Pancreas (tissue), 10 donors: ENCODE measurements at regions not wholly inside any gene's neighbourhood (a gene's known extent, or its start where the extent isn't known, plus 50 kb on each side); places are given as distances from the start of the nearest gene placed in this dataset.
A peak's percentile ranks its signal among the peaks of the same experiment; 100 is the strongest.
"Not testable (repeated sequence)": the region's sequence is repeated elsewhere in the genome, so short reads cannot be mapped to it uniquely, and the experiment has no call there.

Source experiments
- ATAC-seq, 4 donors: fragments of 200-7000 bp; cut with Tn5 transposase; one replicate each; pipeline versions ENCODE4 v1.8.0 to v1.9.1; 2020; ENCODE audit warnings: mild to moderate bottlenecking in 4 of 4, moderate library complexity in 4 of 4
- DNase-seq, 6 donors: peaks; one replicate each; pipeline ENCODE4 v3.0.0-alpha.2; 2020
- FAIRE-seq: peaks from 2 replicates; lab custom pipeline; 2012; peaks lifted over from hg19 to GRCh38; lab: Jason Lieb, UNC
- H3K27ac ChIP-seq, 4 donors: fragments of 200-600 bp; sonication (generic); 1 replicate in 3 of 4; 2 replicates in 1 of 4; pipeline versions ENCODE4 v1.5.0 to v1.8.0; 2020
- H3K27me3 ChIP-seq, 4 donors: fragments of 200-600 bp; one replicate each; pipeline ENCODE4 v1.8.0; 2021
- H3K36me3 ChIP-seq, 3 donors: fragments of 200-600 bp; sonication (generic) in 1 of 3; one replicate each; pipeline versions ENCODE4 v1.5.0 to v1.8.0; 2020 to 2021
- H3K4me1 ChIP-seq, 3 donors: fragments of 200-600 bp; one replicate each; pipeline ENCODE4 v1.8.0; 2021
- H3K4me3 ChIP-seq, 4 donors: fragments of 200-600 bp; sonication (generic) in 2 of 4; one replicate each; pipeline versions ENCODE4 v1.5.0 to v1.8.0; 2020 to 2021
- H3K9me3 ChIP-seq, 4 donors: fragments of 200-600 bp; one replicate each; pipeline ENCODE4 v1.8.0; 2021
- WGBS, 2 donors: extraction: QIAGEN DNeasy Blood & Tissue Kit; methylation state at CpG; one replicate each; pipeline ENCODE4 v1.1.7; 2013; 5-methylcytosine and 5-hydroxymethylcytosine counted together
- intact Hi-C, 3 donors: fragments of 100-400 bp; cut with DNase I; formaldehyde crosslinking; loops; one replicate each; pipeline versions ENCODE4 v1.11.1 to v1.14.2; 2022
- TF ChIP-seq, protein P1 (sequence below), 4 donors: fragments of 200-600 bp; sonication (generic) in 3 of 4; IDR thresholded peaks; one replicate each; pipeline versions ENCODE4 v1.5.0 to v1.8.0; 2021; ENCODE audit warnings: antibody characterized with exemption in 4 of 4
- donor health status: healthy with polysubstance abuse.
- donor health status: DM: no; HTN: no; CAD: no; lungs with moderate emphysema.
- donor health status: DM: no; HTN: no; CAD: no.
- donor health status: control.
- donor health status: control.
- donor health status: Bipolar disorder and iron deficiency.
- donor health status: DM: yes; HTN: yes; CAD: no.
- donor health status: DM: no; HTN: no; CAD: no.
- donor health status: DM: no; HTN: no; CAD: no.
- donor health status: DM: yes; HTN: yes; CAD: no.

DNA sequence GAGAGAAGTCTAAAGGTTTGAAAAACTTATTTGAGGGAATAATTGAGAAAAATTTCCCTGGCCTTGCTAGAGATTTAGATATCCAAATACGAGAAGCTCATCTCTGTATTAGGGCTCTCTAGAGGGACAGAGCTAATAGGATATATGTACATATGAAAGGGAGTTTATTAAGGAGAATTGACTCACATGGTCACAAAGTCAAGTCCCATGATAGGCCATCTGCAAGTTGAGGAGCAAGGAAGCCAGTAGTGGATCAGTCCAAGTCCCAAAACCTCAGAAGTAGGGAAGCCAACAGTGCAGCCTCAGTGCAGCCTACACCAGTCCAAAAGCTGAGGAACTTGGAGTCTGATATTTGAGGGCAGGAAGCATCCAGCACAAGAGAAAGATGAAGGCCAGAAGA, 126.7 kb downstream of the PJA2 start:
- H3K9me3 ChIP-seq, intact Hi-C loops, DNase-seq, H3K27me3 ChIP-seq, FAIRE-seq, H3K4me3 ChIP-seq, H3K36me3 ChIP-seq, H3K4me1 ChIP-seq, ATAC-seq, H3K27ac ChIP-seq: not testable (repeated sequence)
- WGBS, 2 donors, result 94 to 95% methylated on average over 1 of the region's 1 CpG

DNA sequence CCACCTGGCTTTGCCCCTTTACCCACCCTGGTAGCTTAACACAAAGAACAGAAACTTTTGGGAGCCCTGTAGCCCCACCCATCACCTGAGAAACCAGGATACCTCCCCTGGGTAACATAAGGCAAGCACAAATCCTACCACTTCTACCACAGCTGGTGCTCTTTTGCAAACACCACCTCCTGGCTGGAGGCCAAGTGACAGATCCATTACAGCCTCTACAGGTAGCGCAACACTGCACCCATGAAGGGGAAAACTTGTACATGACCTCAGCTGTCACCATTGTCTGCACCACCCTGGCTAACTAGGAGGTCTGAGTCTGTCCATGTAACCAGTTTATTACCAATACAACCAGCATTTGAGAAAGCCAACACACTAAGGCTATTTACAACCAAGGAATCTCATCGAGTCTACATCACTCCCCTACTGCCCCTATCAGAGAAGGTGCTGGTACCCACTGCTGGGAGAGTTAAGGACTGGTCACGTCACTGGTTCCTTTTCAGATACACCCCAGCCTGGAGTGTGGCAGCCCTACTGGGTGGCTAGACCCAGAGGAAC, 128.6 kb downstream of the PJA2 start:
- intact Hi-C loops, result no loop called here
- Histone ChIP-seq H3K4me1 (no peaks in the 10 kb centered on the region), H3K4me3 (no peak overlapping the region), H3K36me3 (no peaks in the 10 kb centered on the region), H3K27ac (no peak overlapping the region), H3K9me3 (no peaks in the 10 kb centered on the region), H3K27me3 (no peaks in the 10 kb centered on the region)
- ATAC-seq (peak in 1 of 4 donors; percentile 28), DNase-seq (peak in 1 of 6 donors; percentile 38), FAIRE-seq (no peak)
- TF ChIP-seq, protein P1, sequence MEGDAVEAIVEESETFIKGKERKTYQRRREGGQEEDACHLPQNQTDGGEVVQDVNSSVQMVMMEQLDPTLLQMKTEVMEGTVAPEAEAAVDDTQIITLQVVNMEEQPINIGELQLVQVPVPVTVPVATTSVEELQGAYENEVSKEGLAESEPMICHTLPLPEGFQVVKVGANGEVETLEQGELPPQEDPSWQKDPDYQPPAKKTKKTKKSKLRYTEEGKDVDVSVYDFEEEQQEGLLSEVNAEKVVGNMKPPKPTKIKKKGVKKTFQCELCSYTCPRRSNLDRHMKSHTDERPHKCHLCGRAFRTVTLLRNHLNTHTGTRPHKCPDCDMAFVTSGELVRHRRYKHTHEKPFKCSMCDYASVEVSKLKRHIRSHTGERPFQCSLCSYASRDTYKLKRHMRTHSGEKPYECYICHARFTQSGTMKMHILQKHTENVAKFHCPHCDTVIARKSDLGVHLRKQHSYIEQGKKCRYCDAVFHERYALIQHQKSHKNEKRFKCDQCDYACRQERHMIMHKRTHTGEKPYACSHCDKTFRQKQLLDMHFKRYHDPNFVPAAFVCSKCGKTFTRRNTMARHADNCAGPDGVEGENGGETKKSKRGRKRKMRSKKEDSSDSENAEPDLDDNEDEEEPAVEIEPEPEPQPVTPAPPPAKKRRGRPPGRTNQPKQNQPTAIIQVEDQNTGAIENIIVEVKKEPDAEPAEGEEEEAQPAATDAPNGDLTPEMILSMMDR (IDR thresholded peaks at IDR 0.05), result no peak
- WGBS, 2 donors, result 86 to 91% methylated on average over 3 of the region's 3 CpGs

DNA sequence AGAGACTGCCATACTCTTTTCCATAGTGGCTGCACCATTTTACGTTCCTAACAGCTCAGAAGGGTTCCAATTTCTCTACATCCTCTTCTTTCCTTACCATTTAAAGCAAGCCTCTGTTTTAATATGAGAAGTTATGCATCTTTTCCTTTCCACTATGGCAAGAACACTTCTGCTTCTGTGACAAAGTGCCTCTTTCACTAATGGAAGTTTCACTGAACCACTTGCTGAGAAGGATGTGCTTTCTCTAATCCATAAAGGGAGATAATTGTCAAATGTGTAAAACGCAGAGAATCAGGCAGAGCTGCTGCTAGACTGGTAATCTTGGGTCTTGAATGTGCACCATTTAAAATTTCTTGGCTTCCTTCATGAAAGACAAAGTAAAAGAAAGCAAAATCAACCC, 131.6 kb downstream of the PJA2 start:
- no peaks in the 10 kb centered on the region for H3K4me1 ChIP-seq
- TF ChIP-seq, protein P1 (IDR thresholded peaks at IDR 0.05), result no peak
- no peak overlapping the region for H3K27ac ChIP-seq
- no peak for ATAC-seq
- intact Hi-C loops, result no loop called here
- no peak for DNase-seq
- no peaks in the 10 kb centered on the region for H3K9me3 ChIP-seq
- no peaks in the 10 kb centered on the region for H3K27me3 ChIP-seq
- 93 to 95% methylated on average over 2 of the region's 2 CpGs for WGBS, 2 donors
- FAIRE-seq, result no peak
- H3K4me3 ChIP-seq, result no peak overlapping the region
- no peaks in the 10 kb centered on the region for H3K36me3 ChIP-seq

DNA sequence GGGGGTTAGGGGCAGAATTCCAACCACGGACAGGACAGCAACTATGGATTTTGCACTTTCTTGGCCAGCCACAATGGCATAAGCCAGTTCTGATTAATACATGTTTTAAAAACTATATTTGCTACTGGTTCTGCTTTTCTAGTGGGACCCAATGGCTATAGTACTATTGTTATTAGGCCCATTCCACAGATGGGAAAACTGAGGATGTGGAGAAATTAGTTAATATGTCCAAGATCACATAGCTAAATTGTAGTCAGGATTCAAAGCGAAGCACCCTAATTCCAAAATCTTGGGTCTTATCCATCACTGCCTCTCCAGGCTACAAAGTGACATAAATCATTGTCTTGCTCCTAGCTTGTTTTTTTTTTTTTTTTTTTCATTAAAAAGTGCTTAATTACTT, 133.9 kb downstream of the PJA2 start:
- Histone ChIP-seq H3K36me3 (no peaks in the 10 kb centered on the region), H3K9me3 (no peaks in the 10 kb centered on the region), H3K27me3 (no peaks in the 10 kb centered on the region), H3K4me1 (no peaks in the 10 kb centered on the region), H3K4me3 (no peak overlapping the region), H3K27ac (no peak overlapping the region)
- ATAC-seq (no peak), DNase-seq (no peak), FAIRE-seq (no peak)
- WGBS, 2 donors, result 95 to 98% methylated on average over 2 of the region's 2 CpGs
- intact Hi-C loops, result no loop called here
- TF ChIP-seq, protein P1 (IDR thresholded peaks at IDR 0.05), result no peak

DNA sequence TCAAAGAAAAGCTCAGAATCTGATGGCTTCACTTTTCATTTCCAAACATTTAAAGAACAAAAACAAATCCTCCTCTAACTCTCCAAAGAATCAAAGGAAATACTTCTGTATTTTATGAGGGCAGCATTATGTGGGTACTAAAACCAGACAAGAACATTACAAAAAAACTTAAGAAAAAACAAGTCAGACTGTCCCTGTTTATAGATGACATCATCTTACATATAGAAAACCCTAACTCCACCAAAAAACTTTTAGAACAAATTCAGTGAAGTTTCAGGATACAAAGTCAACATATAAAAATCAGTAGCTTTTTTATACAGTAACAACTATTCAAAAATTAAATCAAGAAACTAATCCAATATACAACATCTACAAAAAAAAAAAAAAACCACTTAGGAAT, 136.2 kb downstream of the PJA2 start:
- TF ChIP-seq, protein P1 (IDR thresholded peaks at IDR 0.05), result no peak
- FAIRE-seq, result no peak
- intact Hi-C loops, result no loop called here

More for the DNA sequence above, 136.2 kb downstream of the PJA2 start:
- no peaks in the 10 kb centered on the region for H3K4me1 ChIP-seq
- H3K27ac ChIP-seq, result no peak overlapping the region
- DNase-seq (no peak), ATAC-seq (no peak)
- no peaks in the 10 kb centered on the region for H3K9me3 ChIP-seq
- H3K36me3 ChIP-seq, result no peaks in the 10 kb centered on the region
- H3K27me3 ChIP-seq, result no peaks in the 10 kb centered on the region
- H3K4me3 ChIP-seq, result no peak overlapping the region
